NCI-H2081 treated with DMSO at 0.1 percent for 48 hours (cell line): ENCODE measurements at regions not wholly inside any gene's neighbourhood (a gene's known extent, or its start where the extent isn't known, plus 50 kb on each side); places are given as distances from the start of the nearest gene placed in this dataset.
A peak's percentile ranks its signal among the peaks of the same experiment; 100 is the strongest.
"Not testable (repeated sequence)": the region's sequence is repeated elsewhere in the genome, so short reads cannot be mapped to it uniquely, and the experiment has no call there.

Experiments used
- DNase-seq: peaks from one replicate; lab custom pipeline; 2025; lab: John Stamatoyannopoulos, UW

- no peak for DNase-seq
These were observed 863.2 kb downstream of the DIAPH3 start for GRCh38 chr13:59300355-59301173.

GRCh38 chr13:59301174-59301567 is 862.6 kb downstream of the DIAPH3 start:
- no peak for DNase-seq

GRCh38 chr13:59303433-59303832 is 860.3 kb downstream of the DIAPH3 start:
- no peak for DNase-seq

DNA sequence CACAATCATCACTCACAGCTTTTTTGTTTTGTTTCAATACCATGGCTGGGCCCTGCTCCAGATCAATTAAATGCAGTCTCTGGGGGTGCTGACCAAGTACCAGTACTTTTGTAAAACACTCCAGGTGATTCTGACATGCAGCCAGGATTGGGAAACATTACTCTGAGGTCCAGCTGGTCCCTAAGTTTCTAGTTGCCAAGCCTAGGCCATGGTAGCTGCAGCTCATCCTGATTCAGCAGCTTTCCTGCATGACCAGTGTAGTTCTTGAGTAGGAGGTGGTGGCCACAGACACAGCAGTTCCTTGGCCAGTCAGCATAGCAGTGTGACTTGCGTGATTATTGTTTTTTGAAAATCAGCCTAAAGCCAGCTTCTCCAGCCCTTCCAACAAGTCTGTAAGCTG is 859.1 kb downstream of the DIAPH3 start:
- DNase-seq: no peak

GRCh38 chr13:59305896-59306295 is 857.8 kb downstream of the DIAPH3 start:
- no peak for DNase-seq

DNA sequence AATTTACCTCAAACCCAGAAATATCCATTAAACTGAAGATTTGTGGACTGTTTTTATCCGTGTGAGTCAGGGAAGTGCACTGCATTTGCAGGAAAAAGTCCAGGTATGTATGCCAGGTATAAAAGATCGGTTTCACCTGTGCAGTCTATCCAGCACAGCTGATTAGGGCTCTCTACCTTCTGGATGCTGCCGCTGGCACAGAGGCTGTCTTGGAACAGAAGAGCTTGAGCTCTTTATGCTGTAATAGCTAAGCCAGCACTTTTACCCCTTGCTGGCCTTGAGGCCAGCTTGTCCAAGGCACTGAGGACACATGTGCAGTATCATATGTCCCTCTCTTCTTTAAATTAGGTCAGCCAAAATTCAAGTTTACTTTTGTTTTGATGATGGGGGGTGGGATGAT is 851.0 kb downstream of the DIAPH3 start:
- no peak for DNase-seq

GRCh38 chr13:59318320-59318930 is 845.3 kb downstream of the DIAPH3 start:
- DNase-seq: peak; percentile 15

DNA sequence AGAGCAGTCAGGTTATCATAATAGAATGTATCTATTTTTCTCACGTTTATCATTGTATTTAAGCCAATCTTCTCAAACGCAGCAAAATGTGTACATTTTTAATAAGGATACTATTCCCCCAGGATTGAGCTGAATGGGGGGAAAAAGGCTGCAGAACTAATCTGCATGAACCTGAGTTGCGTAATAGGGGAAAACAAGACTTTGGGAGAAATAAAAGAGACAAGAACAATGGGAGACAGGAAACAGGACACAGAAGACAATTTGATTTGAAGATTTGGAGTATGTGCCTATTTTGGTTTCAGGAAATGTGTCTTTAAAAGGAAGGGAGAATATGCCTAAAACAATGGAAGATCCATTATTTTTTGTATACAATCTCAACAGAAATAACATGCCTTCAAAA is 844.5 kb downstream of the DIAPH3 start:
- no peak for DNase-seq

DNA sequence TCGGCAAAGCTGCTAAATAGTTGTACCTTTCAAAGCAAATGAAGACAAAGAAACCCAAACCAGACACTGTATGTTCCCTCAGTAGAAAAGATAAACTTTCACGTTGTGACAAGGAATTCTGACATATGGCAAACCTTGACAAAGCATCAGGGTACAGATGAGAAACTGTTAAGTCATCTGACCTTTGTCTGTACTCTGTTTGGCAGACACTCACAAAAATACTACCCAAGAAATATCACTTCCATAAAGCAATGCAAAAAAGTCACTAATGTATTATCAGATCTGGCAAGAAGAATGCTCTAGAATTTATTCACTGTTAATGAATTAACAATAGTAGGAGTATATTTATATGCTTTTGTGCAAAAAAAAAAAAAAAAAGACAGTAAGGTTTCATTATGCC is 843.7 kb downstream of the DIAPH3 start:
- no peak for DNase-seq

DNA sequence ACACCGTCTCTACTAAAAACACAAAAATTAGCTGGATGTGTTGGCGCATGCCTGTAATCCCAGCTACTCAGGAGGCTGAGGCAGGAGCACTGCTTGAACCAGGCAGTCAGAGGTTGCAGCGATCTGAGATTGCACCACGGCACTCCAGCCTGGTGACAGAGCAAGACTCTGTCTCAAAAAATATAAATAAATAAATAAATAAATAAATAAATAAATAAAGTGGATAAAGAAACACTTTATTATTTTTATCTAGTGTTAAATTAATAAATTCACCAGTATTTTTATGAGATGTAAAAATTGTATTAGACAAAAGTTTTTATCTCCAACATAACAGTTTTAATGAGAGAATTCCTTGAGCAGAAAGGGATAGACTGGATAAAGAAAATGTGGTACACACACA is 839.3 kb downstream of the DIAPH3 start:
- not testable (repeated sequence) for DNase-seq

DNA sequence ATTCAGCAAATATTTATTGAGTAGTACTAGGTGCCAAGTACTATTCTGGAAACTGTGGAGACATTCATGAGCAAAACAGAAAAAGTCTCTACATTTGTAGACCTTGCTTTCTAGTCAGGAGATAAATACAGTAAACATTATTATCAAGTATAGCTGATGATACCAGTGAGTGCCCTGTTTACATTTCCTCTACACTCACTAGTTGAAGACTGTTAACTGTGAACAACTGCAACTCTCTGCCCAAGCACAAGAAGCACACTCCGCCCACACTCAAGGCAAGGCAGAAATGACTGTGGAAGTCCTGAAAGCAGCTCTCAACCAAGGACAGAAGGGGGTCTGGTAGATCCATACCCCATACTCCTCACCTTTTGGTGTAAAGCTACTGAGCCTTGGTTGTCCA is 837.0 kb downstream of the DIAPH3 start:
- DNase-seq: no peak

DNA sequence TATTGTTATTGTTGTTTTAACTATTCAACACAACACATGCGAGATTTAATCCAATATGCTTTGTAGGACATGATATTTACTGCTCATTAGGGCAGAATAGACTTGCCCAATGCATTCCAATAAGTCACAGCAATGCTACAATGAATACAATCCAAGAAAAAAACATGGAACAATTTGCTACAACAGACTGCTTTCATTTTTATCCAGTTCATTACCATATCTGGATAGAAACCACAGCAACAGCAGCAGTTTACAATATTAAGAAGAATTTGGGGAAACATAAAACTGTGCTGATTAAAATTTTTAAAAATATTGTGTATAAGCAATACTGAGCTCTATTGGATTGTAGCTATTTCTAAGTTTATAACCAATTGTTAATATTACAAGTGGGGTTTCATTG is 833.0 kb downstream of the DIAPH3 start:
- DNase-seq: no peak

- DNase-seq: no peak
These were observed 830.8 kb downstream of the DIAPH3 start for GRCh38 chr13:59332966-59333365.

DNA sequence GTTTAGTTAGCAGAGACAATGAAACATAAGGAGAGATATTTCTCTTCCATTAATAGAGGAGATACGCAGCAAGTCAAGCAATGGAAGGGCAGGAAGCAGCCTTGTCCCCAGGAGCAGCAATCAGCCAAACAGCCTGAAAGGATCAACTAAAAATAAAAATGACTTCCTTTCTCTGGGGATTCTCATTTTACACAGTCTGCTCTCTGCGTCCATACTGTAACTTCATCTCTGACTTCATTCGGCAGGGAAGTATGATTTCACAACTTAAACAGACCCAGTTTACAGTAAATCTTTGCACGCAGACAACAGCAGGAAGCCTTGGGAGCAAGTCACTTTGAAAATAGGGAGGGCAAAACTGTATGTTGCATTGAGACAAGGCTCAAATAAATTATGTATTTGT is 826.7 kb downstream of the DIAPH3 start:
- DNase-seq: no peak

DNA sequence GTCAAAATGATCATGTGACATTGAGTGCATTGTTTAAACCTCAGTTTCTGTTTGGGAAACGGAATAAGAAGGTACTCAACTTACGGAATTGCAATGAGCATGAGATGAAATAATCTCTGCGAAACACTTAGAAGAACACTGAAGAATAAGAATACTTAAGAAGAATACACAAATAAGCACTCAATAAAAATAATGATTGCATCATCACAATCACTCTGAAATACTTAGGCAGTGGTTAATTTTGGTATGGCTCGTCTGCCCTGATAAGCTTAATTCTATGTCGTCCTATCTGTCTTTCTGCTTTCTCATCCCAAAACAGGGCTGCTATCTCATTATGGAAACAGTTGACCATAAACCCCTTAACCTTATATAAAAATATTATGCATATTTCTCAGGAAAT is 823.6 kb downstream of the DIAPH3 start:
- DNase-seq: no peak

DNA sequence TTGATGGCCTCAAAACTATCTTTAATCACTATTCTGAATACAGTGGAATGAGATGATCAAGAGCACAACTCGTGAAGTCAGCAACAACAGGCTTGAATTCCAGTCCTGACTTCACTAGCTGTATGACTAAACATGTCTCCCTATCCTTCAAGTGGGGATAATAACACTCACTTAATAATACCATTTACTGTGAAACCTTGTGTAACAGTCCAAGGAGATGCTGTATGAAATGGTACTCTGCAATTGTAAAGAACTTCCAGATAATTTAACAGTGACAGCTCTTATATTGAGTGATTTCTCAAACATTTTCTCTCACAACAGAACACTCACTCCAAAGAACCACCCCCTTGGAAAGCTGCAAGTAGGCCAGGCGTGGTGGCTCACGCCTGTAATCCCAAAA is 823.1 kb downstream of the DIAPH3 start:
- DNase-seq: no peak

DNA sequence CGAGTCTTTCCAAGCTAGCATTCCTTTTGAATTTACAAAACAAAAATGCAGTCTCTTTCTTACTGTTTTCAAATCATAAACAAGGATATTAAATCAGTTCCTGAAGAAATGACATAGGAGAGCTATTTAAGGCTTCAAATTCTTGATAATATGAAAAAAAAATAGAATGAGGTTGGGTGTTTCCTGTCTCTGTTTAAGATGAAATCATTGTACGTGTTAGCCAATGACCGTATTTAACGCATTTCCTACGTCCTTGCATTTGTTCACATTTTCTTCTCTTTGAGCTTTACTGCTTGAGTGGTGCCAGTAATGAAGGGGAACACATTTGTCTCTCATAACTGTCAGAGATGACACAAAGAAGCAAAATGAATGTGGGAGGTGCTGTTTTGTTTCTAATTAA is 821.3 kb downstream of the DIAPH3 start:
- no peak for DNase-seq

DNA sequence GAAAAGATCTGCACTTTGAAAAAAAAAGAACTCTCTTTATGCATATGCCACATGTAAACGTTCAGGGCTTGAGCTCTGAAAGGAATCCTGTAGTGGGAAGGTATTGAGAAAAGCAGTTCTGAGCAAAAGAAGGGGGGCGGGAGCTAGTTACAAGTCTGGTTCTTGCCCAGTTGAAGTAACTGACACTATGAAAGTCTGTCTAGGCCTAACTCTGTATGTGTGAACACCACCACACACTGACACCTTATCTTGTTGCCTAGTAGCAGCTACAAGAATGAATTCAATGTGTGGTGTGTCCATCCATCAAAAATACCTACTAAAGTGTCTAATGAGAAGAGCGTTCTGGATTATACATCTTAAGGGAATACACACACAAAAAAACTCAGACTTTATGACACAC is 820.6 kb downstream of the DIAPH3 start:
- no peak for DNase-seq

- no peak for DNase-seq
These were observed 819.5 kb downstream of the DIAPH3 start for GRCh38 chr13:59343993-59344822.

- no peak for DNase-seq
These were observed 818.4 kb downstream of the DIAPH3 start for GRCh38 chr13:59345311-59345710.

GRCh38 chr13:59346999-59347723 is 816.6 kb downstream of the DIAPH3 start:
- DNase-seq: no peak

DNA sequence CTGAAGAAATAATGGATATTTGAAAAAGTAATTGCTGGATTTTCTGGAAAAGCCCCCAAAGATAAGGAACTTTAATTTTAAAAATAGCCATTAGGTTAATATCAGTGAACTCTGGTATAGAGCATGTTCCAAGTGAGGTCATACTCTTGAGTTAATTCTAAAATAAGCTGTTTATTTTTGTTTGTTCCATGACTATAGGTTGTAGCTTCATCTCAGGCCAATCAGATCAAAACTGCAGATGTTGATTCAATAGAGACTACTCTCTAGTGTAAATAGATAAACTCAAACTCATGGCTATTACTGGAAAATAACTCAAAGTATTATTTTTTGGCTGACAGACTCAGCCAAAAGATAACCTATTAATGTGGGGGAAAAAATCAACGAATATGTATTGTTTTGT is 815.1 kb downstream of the DIAPH3 start:
- DNase-seq: no peak
